ENCODE measurements at regions not wholly inside any gene's neighbourhood (a gene's known extent, or its start where the extent isn't known, plus 50 kb on each side); places are given as distances from the start of the nearest gene placed in this dataset.
"Not testable (repeated sequence)": the region's sequence is repeated elsewhere in the genome, so short reads cannot be mapped to it uniquely, and the experiment has no call there.

GRCh38 chr14:83830316-83830715 lies 1699.6 kb upstream of the FLRT2 start:
- no peak for DNase-seq (ENCODE audit: low spot score)

DNA sequence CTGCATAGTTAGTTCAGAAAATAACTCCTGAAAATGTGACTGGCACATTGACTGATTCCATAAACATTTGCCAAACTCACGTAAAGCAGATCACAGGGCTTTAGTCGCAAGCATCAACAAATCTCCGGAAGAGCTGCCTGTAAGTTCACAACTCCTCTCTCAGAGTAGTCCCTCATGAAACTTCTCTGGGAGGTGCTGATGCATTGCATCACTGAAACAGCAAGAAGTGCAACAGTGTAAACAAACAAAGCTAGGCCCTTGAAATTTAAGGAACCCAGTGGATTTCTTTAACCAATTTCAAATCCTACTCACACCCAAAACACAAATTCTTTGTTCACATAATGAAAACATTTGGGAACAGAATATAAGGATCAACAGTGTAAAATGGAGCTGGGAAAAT lies 1691.7 kb upstream of the FLRT2 start:
- no peak for DNase-seq (ENCODE audit: low spot score)

DNA sequence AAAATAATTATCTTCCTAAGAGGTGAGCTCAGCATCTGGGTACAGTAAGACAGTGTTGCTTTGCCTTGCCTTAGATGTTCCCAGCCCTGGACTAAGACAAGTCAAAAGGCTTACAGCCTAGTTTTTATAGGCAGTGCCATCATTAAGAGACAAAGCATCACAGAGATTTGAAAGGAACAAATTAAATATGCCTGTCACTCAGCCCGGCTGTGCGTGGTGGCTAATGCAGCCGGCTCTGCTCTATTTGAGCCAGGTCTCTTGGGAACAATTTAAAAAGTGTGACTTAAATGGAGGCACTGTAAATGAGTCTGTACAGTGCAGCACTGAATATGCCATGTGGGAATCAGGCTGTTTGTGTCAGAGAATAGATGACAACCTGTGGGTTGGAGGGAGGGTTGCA lies 1687.4 kb upstream of the FLRT2 start:
- no peak for DNase-seq (ENCODE audit: low spot score)

DNA sequence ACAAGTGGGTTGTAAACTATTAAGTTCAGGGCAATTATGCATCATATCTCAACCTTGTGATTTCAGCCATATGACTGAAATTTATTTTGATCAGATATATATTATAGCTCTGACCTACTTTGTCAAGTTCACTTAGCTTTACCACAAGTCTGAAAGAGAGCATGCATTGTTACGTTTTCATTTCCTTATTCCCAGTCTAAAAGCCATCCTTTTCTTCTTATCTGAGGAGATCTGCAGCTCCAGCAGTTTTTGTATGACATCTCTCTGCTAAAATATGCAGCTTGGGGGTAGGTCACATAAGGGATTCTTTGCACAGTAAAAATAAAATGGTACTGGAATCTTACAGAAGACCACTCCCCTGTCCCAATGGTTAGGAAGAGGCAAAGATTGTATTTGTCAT lies 1682.8 kb upstream of the FLRT2 start:
- DNase-seq (ENCODE audit: low spot score): no peak

GRCh38 chr14:83850092-83850491 lies 1679.9 kb upstream of the FLRT2 start:
- no peak for DNase-seq (ENCODE audit: low spot score)

DNA sequence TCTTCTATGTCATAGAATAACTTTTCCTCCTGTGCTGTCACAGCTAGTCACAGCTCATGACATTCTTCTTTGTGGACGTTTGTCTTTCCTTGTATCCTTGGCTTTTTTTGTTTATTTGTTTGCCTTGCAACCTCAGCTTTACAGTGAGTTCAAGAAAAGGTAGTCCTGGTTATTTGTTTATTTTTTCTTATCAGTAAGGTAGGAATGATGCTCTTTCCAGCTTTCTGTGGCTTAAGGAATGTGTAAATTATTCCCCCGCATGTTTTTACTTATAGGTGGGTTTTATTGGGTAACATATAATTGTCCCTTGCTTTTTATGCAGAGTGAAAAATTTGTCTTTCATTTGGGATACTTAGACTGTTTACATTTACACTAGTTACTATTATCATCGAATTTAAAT lies 1673.6 kb upstream of the FLRT2 start:
- DNase-seq (ENCODE audit: low spot score): no peak

DNA sequence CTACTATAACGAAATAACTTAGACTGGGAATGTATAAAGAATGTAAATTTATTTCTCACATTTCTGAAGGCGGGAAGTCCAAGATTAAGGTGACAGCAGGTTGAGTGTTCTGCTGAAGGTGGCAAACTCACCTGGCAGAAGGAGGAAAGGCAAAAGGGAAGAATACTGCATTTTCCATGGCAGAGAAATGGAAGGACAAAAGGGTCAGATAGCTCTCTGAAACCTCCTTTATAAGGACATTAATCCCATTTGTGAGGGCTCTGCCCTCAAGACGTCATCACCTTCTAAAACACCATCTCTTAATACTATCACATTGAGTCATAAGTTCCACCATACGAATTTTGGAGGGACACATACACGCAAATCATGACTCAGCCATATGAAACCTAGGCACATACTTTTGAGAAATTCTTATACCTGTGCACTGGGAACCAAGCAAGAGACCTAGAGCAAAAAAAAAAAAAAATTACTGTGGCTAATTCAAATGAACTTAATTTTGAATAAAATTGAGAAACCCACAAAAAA lies 1669.3 kb upstream of the FLRT2 start:
- DNase-seq (ENCODE audit: low spot score): no peak

DNA sequence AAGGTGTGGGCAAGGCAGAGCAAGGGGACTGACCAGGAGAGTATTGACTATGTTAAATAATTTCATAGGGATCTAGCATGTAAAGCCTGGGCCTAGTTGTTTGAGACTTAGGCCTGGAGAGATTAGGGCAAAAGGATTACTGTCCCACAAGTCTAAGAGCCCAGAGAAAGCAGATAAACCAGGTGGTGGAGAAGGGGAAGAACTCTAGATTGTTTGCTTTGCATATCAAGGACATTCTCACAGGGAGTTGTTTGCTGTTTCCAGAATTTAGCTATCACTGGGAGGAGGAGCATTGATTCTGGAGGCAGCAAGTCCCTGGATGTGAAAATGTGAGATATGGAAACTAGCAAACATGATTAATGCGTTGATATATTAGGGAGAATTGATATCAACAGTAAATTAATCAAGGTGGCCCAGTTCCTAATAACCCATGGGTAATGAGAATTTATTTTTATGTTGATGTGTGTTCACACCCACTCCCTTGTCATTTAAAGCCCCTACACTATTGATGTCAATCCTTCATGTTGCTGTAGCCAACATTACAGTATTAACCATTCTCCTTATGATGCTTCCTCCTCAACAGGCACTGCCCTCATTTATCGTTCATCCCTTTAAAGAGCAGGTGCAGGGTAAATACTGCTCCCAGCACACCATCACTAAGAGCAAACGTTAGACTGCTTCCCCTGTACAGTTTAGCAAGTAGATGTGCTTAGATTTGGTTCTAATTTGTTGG lies 1666.7 kb upstream of the FLRT2 start:
- no peak for DNase-seq (ENCODE audit: low spot score)

DNA sequence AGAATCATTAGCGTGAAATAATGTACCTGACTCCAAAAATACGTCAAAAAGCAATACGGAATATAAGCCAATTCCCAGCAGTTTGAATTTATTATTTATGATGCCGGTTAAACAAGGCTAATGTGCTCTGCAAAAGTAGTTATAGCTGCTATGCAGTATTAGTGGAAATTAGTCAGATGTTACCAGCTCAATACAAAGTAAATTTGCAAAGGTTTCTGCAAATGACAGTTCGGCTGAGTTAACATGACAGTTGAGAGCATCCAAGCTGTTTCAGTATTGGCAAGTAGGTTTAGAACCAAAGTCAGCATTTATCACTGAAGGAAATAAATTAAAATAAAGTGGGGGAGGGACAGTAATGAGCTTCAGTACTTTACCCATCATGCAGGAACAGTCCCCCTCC lies 1665.8 kb upstream of the FLRT2 start:
- no peak for DNase-seq (ENCODE audit: low spot score)

GRCh38 chr14:83867566-83868225 lies 1662.2 kb upstream of the FLRT2 start:
- no peak for DNase-seq (ENCODE audit: low spot score)

GRCh38 chr14:83870546-83871270 lies 1659.2 kb upstream of the FLRT2 start:
- DNase-seq (ENCODE audit: low spot score): no peak

GRCh38 chr14:83873669-83874068 lies 1656.3 kb upstream of the FLRT2 start:
- no peak for DNase-seq (ENCODE audit: low spot score)

DNA sequence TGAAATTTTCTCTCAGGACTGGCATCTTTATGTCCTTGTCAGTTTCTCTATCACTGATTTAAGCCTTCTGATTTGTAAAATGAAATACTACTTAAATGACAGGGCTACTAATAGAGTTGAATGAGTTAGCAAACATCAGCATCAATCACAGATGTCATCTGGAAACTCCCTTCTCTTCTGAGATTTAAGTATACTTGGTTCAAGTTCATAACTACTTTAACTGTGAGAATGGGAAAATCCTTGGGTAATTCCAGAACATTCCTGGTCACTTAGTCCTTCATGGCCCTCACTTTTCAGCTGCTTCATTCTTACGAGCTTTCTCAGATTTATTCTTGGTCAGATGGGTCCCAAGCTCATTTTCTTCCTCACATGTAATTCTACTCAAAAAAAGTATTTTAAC lies 1655.3 kb upstream of the FLRT2 start:
- peak; percentile 76 for DNase-seq (ENCODE audit: low spot score)

GRCh38 chr14:83883732-83884131 lies 1646.2 kb upstream of the FLRT2 start:
- DNase-seq (ENCODE audit: low spot score): no peak

- no peak for DNase-seq (ENCODE audit: low spot score)
These were observed 1644.1 kb upstream of the FLRT2 start for GRCh38 chr14:83885837-83886293.

- DNase-seq (ENCODE audit: low spot score): no peak
These were observed 1642.1 kb upstream of the FLRT2 start for GRCh38 chr14:83887866-83888265.

DNA sequence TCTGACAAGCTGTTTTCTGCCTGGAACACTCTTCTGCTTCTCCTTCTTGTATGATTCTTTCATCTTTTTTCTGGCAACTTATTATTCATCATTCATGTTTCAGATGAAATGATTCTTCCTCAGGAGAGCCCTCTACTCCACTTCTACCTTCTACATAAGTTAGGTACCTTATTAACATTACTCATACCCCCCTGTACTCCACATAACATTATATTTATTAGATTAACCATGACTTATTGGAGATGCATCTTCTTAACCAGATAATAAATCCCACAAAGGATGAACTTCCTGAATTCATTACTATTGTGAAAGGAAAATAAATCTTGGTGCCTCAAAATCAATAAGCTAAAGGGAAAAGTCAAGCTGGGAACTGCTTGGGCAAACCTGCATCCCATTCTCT lies 1636.5 kb upstream of the FLRT2 start:
- DNase-seq (ENCODE audit: low spot score): no peak

- no peak for DNase-seq (ENCODE audit: low spot score)
These were observed 1635.4 kb upstream of the FLRT2 start for GRCh38 chr14:83894568-83894967.

DNA sequence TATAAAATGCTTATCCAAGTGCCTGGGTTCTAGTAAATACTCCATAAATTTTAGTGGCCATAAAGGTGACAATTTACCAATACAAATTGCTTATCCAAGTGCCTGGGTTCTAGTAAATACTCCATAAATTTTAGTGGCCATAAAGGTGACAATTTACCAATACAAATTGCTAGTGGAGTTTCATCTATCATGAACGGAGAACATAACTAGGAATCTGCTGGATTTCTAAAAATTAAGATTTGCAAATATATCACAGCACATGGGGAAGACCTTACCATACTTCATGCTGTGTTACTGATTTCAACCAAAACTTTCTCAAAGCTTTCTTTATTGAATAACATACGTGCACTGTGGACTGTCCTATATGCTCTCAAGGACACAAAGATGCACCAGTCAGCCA lies 1631.4 kb upstream of the FLRT2 start:
- DNase-seq (ENCODE audit: low spot score): not testable (repeated sequence)

DNA sequence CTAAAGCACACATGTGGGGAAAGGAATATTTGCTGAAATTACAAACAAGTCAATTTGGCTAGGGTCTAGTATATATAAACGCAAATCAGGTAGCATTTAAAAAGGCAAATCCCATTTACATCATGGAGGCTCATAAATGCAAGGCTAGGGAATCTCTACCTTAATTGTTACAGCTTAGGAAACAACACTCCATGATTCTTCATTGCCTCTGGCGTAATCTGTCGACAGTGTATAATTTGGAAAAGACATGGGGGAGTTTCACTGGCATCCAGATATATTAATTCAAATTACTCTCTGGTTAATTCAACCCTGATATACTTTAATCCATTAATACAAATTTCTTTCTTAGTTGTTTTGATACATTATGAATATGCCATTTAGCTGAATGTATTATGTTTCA lies 1630.2 kb upstream of the FLRT2 start:
- DNase-seq (ENCODE audit: low spot score): no peak

DNA sequence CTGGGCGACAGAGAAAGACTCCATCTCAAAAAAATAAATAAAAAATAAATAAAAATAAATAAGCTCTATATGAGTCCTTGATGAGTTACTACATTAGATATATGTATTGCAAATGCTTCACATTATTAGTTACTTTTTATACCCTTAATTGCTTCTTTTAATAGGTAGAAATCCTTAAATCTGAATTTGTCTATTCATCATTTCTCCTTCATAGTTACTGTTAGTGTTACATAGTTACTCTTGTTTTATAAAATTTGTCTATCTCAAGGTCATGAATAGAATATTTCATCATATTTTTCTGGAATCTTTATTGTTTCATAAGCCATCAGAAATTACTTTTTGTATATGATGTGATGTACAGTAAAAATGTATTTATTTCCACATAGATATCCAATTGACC lies 1624.8 kb upstream of the FLRT2 start:
- DNase-seq (ENCODE audit: low spot score): no peak

DNA sequence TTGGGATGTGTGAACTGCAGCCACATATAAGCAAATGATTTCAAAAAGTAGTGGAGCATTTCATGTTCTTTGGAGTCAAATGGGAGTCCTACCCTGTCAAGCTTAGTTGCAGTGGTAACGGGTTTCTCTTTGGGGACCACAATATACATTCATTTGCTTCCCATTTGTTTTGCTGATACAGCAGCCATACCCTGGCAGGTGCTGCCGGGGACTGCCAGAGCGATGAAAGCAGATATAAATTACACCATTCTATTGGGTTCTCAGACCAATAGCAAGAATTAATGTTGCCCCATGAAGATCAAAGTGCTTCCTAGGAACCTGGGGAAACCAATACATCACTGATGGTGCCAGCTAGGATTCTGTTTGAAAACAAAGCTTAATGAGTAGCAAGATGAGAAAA lies 1621.5 kb upstream of the FLRT2 start:
- DNase-seq (ENCODE audit: low spot score): no peak

- peak; percentile 2 for DNase-seq (ENCODE audit: low spot score)
These were observed 1620.4 kb upstream of the FLRT2 start for GRCh38 chr14:83909507-83909906.
